Thyroid gland (tissue), 4 donors: ENCODE measurements at regions not wholly inside any gene's neighbourhood (a gene's known extent, or its start where the extent isn't known, plus 50 kb on each side); places are given as distances from the start of the nearest gene placed in this dataset.

Source experiments
- CTCF ChIP-seq, 6 experiments: fragments of 200-600 bp in 3 of 6; fragments of 450-650 bp in 3 of 6; sonication (generic) in 3 of 6; IDR thresholded peaks; one replicate each; pipeline ENCODE4 v1.5.1; 2016 to 2019; ENCODE audit warnings: antibody characterized with exemption in 6 of 6, mild to moderate bottlenecking in 2 of 6, inconsistent platforms in 1 of 6, moderate library complexity in 1 of 6
- POLR2A ChIP-seq, 2 donors: fragments of 450-650 bp; IDR thresholded peaks; one replicate each; pipeline ENCODE4 v1.6.1; 2017; ENCODE audit warnings: antibody characterized with exemption in 2 of 2, mild to moderate bottlenecking in 2 of 2, moderate library complexity in 1 of 2

GRCh38 chr9:75712700-75713099, 177.8 kb upstream of the PCSK5 start:
- TF ChIP-seq CTCF (IDR thresholded peaks at IDR 0.05) (no peak), POLR2A (IDR thresholded peaks at IDR 0.05) (no peak)
